Tibial artery (tissue), 4 donors: ENCODE measurements at regions not wholly inside any gene's neighbourhood (a gene's known extent, or its start where the extent isn't known, plus 50 kb on each side); places are given as distances from the start of the nearest gene placed in this dataset.

ENCODE experiments used
- DNase-seq, 2 donors: peaks; one replicate each; pipeline ENCODE4 v3.0.0-alpha.2; 2019
- H3K27ac ChIP-seq, 2 donors: fragments of 200-600 bp; sonication (generic) in 1 of 2; 1 replicate in 1 of 2; 2 replicates in 1 of 2; pipeline ENCODE4 v1.5.1; 2018 to 2019; ENCODE audit warnings: mild to moderate bottlenecking in 1 of 2
- H3K27me3 ChIP-seq, 2 donors: fragments of 200-600 bp; sonication (generic) in 1 of 2; one replicate each; pipeline versions ENCODE4 v1.5.1 to v1.6.0; 2016 to 2019
- H3K36me3 ChIP-seq, 3 donors: fragments of 200-600 bp; sonication (generic) in 2 of 3; one replicate each; pipeline ENCODE4 v1.5.1; 2016 to 2019; ENCODE audit warnings: mild to moderate bottlenecking in 2 of 3
- H3K4me1 ChIP-seq, 4 donors: fragments of 200-600 bp; sonication (generic) in 2 of 4; 1 replicate in 3 of 4; 2 replicates in 1 of 4; pipeline ENCODE4 v1.5.1; 2016 to 2019
- H3K4me3 ChIP-seq, 2 donors: fragments of 200-600 bp; sonication (generic) in 1 of 2; 1 replicate in 1 of 2; 2 replicates in 1 of 2; pipeline ENCODE4 v1.5.1; 2018 to 2019; ENCODE audit warnings: mild to moderate bottlenecking in 2 of 2
- H3K9me3 ChIP-seq, 3 donors: fragments of 200-600 bp; sonication (generic) in 1 of 3; one replicate each; pipeline ENCODE4 v1.5.1; 2016 to 2019
- CTCF ChIP-seq, 2 experiments: fragments of 200-600 bp in 1 of 2; fragments of 450-650 bp in 1 of 2; IDR thresholded peaks; one replicate each; pipeline ENCODE4 v1.5.1; 2017 to 2019; ENCODE audit warnings: antibody characterized with exemption in 2 of 2, mild to moderate bottlenecking in 1 of 2, moderate library complexity in 1 of 2
- intact Hi-C: fragments of 100-400 bp; cut with DNase I; formaldehyde crosslinking; loops from one replicate; pipeline ENCODE4 v1.15.0; 2023; ENCODE audit warnings: low total_unique reads

GRCh38 chr13:31923134-31923763 lies 108.3 kb upstream of the FRY start:
- Histone ChIP-seq H3K4me1 (peaks cover 0 to 35% (median 4%) of the 10 kb centered on the region in 4 donors), H3K9me3 (no peaks in the 10 kb centered on the region), H3K4me3 (no peak overlapping the region), H3K27me3 (no peaks in the 10 kb centered on the region), H3K36me3 (no peaks in the 10 kb centered on the region), H3K27ac (no peak overlapping the region)
- intact Hi-C loops, result no loop called here
- TF ChIP-seq CTCF (IDR thresholded peaks at IDR 0.05), result no peak
- DNase-seq, result no peak

GRCh38 chr13:31925079-31925478 lies 106.5 kb upstream of the FRY start:
- TF ChIP-seq CTCF (IDR thresholded peaks at IDR 0.05), result no peak
- intact Hi-C loops, result no loop called here

GRCh38 chr13:31927219-31927653 lies 104.3 kb upstream of the FRY start:
- Histone ChIP-seq H3K4me3 (no peak overlapping the region), H3K9me3 (no peaks in the 10 kb centered on the region), H3K4me1 (peaks cover 0 to 34% (median 5%) of the 10 kb centered on the region in 4 donors), H3K27ac (no peak overlapping the region), H3K27me3 (no peaks in the 10 kb centered on the region), H3K36me3 (no peaks in the 10 kb centered on the region)
- TF ChIP-seq CTCF (IDR thresholded peaks at IDR 0.05), result no peak
- DNase-seq, result no peak
- intact Hi-C loops, result no loop called here

More at GRCh38 chr13:31925079-31925478, 106.5 kb upstream of the FRY start:
- no peak overlapping the region for H3K27ac ChIP-seq
- H3K36me3 ChIP-seq, result no peaks in the 10 kb centered on the region
- no peak for DNase-seq
- H3K27me3 ChIP-seq, result no peaks in the 10 kb centered on the region
- peaks cover 0 to 32% (median 4%) of the 10 kb centered on the region in 4 donors for H3K4me1 ChIP-seq
- H3K4me3 ChIP-seq, result no peak overlapping the region
- no peaks in the 10 kb centered on the region for H3K9me3 ChIP-seq

GRCh38 chr13:31929031-31929770 lies 102.4 kb upstream of the FRY start:
- Histone ChIP-seq H3K4me1 (peaks cover 0 to 36% (median 5%) of the 10 kb centered on the region in 4 donors), H3K4me3 (no peak overlapping the region), H3K9me3 (no peaks in the 10 kb centered on the region), H3K27ac (no peak overlapping the region), H3K36me3 (no peaks in the 10 kb centered on the region), H3K27me3 (no peaks in the 10 kb centered on the region)
- DNase-seq, result no peak
- intact Hi-C loops, result no loop called here
- TF ChIP-seq CTCF (IDR thresholded peaks at IDR 0.05), result no peak

- H3K27me3 ChIP-seq, result no peaks in the 10 kb centered on the region
- no peak for TF ChIP-seq CTCF (IDR thresholded peaks at IDR 0.05)
- H3K4me1 ChIP-seq, result peaks cover 0 to 35% (median 5%) of the 10 kb centered on the region in 4 donors
- H3K4me3 ChIP-seq, result no peak overlapping the region
- H3K36me3 ChIP-seq, result no peaks in the 10 kb centered on the region
- no peaks in the 10 kb centered on the region for H3K9me3 ChIP-seq
- DNase-seq, result no peak
- intact Hi-C loops, result no loop called here
- H3K27ac ChIP-seq, result no peak overlapping the region
Measured at GRCh38 chr13:31930490-31930889, 101.1 kb upstream of the FRY start.
